Epithelial cell of proximal tubule (primary cell): ENCODE measurements at regions not wholly inside any gene's neighbourhood (a gene's known extent, or its start where the extent isn't known, plus 50 kb on each side); places are given as distances from the start of the nearest gene placed in this dataset.

Experiments used
- DNase-seq: peaks from one replicate; pipeline ENCODE4 v3.0.0-alpha.2; 2011; ENCODE audit warnings: low read depth
- H3K4me3 ChIP-seq: 2 replicates; pipeline ENCODE4 v1.5.1; 2011; ENCODE audit warnings: low read depth, mild to moderate bottlenecking, low read length
- TF ChIP-seq, protein P1 (sequence below): conservative IDR thresholded peaks from 2 replicates; pipeline ENCODE4 v1.5.1; 2012; ENCODE audit warnings: low read depth, mild to moderate bottlenecking, low read length

DNA sequence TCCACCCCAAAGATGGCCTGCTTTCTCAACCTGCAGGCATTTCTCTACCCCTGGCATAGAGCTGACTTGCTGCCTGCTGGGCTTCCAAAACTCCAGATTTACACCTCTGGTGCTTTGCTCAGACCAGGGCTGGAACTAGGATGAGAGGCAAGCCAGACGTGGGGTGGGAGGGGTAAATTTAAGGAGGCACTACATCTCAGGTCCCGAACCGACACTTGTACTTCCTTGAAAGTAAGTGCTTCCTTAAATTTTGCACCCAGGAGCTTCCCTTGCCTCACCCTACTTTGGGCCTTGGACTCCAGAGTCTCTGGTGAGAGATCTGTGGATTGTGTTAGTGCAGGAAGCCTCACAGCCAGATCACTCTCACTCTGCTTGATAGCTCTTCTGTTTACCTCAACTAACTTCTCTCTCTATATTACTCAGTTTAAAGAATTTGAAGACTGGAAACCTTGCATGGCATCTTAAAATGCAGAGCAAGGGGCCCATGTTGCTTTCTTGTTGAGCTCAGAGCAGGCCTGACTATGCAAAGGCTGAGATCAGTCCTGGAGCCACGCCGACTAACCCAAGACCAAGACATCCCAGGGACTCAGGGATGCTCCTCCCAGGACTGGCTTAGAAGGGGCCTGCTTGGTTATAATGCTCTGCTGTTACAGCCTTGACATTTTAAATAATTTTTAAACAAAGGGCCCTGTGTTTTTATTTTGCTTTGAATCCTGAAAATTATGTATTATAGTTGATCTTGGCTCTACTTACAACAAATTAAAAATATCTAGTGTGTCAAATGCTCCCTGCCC, 145.0 kb upstream of the LEF1 start:
- DNase-seq = no peak

DNA sequence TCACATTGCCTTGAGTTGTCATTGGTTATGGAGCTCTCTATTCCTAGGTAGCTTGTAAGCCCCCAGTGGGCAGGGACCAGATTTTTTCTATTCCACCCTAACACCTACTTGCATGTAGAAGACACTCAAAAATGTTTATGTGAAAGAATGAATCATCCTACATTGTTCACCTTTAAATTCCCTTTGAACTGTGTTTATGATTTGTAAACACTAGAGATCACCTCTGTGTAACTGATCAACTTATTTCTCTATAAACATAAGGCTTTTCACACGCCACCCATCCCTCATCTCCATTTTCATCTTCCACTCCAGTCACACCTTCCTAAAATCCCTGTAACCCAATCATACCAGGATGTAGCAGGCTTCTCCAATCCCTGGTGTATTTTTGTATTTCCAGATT, 142.6 kb upstream of the LEF1 start:
- no peak overlapping the region for H3K4me3 ChIP-seq
- TF ChIP-seq, protein P1, sequence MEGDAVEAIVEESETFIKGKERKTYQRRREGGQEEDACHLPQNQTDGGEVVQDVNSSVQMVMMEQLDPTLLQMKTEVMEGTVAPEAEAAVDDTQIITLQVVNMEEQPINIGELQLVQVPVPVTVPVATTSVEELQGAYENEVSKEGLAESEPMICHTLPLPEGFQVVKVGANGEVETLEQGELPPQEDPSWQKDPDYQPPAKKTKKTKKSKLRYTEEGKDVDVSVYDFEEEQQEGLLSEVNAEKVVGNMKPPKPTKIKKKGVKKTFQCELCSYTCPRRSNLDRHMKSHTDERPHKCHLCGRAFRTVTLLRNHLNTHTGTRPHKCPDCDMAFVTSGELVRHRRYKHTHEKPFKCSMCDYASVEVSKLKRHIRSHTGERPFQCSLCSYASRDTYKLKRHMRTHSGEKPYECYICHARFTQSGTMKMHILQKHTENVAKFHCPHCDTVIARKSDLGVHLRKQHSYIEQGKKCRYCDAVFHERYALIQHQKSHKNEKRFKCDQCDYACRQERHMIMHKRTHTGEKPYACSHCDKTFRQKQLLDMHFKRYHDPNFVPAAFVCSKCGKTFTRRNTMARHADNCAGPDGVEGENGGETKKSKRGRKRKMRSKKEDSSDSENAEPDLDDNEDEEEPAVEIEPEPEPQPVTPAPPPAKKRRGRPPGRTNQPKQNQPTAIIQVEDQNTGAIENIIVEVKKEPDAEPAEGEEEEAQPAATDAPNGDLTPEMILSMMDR = no peak
- DNase-seq = no peak

More for the DNA sequence above, 145.0 kb upstream of the LEF1 start:
- TF ChIP-seq, protein P1 = no peak
- no peak overlapping the region for H3K4me3 ChIP-seq

DNA sequence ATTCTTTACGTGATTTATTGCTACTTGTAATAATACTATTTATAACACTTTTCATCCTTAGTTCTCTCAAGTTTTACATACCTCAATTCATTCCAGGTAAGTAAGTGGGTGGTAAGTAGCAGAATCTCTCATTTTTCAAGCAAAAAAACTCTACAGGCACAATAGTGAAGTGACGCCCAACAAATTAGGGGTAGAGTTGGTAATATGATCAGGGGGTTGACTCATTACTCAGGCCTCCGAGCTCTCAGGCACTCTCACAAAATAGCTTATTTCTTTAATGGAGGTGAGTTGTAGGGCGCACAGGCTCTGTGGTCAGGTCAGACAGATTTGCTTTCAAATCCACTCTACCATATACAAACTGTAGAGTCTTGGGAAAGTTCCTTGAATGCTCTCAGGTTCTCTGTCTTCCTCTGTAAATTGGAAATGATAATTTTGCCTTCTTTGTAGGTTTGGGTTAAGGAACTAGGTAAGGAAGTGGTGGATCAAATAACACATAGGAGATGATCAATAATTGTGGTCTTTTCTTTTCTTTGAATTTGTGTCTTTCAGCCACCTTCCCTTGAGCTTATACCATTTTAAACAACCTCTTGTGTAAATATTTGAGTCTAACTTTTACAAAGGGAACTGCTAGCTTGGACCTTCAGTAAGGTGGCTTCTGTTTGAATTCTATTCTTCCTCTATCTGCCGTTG, 134.9 kb upstream of the LEF1 start:
- TF ChIP-seq, protein P1 = no peak
- no peak overlapping the region for H3K4me3 ChIP-seq
- DNase-seq = no peak

DNA sequence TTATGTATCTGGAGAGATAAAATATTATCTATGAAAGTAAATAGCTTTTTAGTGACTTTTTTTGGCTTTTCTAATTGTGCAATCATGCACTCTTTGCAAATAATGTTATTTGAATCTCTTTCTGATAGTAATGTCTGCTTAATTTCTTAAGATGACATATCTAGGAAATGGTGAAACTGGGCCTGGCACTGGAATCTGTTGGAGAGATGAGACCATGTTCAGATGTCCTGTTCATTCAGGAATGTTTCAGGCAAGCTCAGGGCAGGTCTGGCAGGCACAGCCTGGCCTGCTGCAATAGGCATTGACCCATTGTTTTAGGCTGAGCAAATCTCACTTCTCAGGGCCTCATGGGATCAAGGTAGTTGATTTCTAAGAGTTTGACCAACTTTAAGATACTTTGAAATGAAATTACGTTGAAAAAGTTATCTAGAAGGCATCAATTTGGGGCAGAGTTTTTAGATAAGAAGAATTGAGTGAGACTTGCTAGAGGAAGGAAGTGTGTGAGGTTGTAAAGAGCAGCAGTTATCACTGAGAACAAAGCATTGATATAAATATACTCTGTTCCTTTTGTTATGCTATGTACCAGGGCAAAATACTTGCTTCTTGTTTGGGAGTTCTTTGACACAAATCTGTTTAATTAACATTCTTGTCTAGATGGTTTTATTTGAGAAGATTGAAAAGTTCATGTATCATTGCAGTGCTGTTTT, 133.0 kb upstream of the LEF1 start:
- TF ChIP-seq, protein P1 = no peak
- no peak overlapping the region for H3K4me3 ChIP-seq
- DNase-seq = no peak

DNA sequence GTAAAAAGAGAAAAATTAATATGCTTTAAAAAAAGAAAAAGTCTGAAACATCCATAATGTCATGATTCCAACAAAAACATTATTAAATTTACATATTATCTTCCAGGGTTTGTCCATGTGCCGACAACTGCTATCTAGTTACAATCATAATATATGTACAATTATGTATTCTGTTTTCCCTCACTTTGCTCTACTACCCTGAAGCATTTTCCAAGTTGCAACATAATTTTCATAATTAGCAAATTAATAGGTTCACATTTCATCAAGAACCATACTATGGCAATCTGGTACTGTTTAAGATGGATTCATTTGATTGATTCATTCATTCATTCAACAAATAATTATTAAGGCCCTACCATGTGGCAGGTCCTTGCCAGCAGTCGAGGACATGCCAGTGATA, 128.9 kb upstream of the LEF1 start:
- no peak overlapping the region for H3K4me3 ChIP-seq
- TF ChIP-seq, protein P1 = no peak
- DNase-seq = no peak

DNA sequence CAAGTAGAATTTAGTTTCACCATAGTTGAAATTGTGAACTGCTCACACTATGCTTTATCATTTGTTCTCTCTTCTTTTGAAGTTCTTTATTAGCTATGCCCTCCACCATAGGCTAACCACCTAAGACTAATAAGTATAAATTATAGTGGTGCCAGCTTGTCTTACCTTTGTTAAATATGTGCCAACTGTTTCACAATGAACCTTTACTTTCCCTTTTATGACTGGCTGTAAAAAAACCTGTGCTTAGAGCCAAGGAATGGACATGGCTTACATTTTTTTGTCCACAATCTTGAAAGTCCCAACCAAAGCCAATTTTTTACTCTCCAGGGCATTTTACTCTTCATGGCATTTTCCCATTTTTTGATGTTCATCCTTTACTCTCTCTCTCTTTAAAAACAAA, 123.5 kb upstream of the LEF1 start:
- TF ChIP-seq, protein P1 = no peak
- H3K4me3 ChIP-seq = no peak overlapping the region
- no peak for DNase-seq
